Chondrocyte (in vitro differentiated cells): ENCODE measurements at regions not wholly inside any gene's neighbourhood (a gene's known extent, or its start where the extent isn't known, plus 50 kb on each side); places are given as distances from the start of the nearest gene placed in this dataset.

ENCODE experiments used
- DNase-seq: peaks from one replicate; pipeline ENCODE4 v3.0.0; 2021; ENCODE audit warnings: mixed read lengths, low spot score
- H3K27ac Mint-ChIP-seq: one replicate; pipeline ENCODE4 v1.8.0; 2021; ENCODE audit warnings: mild to moderate bottlenecking, moderate library complexity, mixed read lengths; ENCODE audit not compliant: unreplicated experiment
- H3K27me3 Mint-ChIP-seq: 2 replicates; pipeline ENCODE4 v1.8.0; 2021; ENCODE audit warnings: low read depth, mixed read lengths
- H3K36me3 Mint-ChIP-seq: 2 replicates; pipeline ENCODE4 v1.8.0; 2021; ENCODE audit warnings: low read depth, mixed read lengths
- H3K4me1 Mint-ChIP-seq: 2 replicates; pipeline ENCODE4 v1.8.0; 2021; ENCODE audit warnings: low read depth, mild to moderate bottlenecking, mixed read lengths
- H3K4me3 Mint-ChIP-seq: one replicate; pipeline ENCODE4 v1.8.0; 2021; ENCODE audit warnings: mild to moderate bottlenecking, moderate library complexity, mixed read lengths; ENCODE audit not compliant: unreplicated experiment
- H3K9me3 Mint-ChIP-seq: 2 replicates; pipeline ENCODE4 v1.8.0; 2021; ENCODE audit warnings: low read depth, mixed read lengths
- TF ChIP-seq, protein P1 (sequence below): fragments of 200-600 bp; sonication (generic); IDR thresholded peaks from 2 replicates; pipeline ENCODE4 v1.5.0; 2021; ENCODE audit warnings: antibody characterized with exemption, mild to moderate bottlenecking, moderate library complexity

GRCh38 chr1:25111706-25112105 lies 120.6 kb downstream of the SYF2 start:
- TF ChIP-seq, protein P1, sequence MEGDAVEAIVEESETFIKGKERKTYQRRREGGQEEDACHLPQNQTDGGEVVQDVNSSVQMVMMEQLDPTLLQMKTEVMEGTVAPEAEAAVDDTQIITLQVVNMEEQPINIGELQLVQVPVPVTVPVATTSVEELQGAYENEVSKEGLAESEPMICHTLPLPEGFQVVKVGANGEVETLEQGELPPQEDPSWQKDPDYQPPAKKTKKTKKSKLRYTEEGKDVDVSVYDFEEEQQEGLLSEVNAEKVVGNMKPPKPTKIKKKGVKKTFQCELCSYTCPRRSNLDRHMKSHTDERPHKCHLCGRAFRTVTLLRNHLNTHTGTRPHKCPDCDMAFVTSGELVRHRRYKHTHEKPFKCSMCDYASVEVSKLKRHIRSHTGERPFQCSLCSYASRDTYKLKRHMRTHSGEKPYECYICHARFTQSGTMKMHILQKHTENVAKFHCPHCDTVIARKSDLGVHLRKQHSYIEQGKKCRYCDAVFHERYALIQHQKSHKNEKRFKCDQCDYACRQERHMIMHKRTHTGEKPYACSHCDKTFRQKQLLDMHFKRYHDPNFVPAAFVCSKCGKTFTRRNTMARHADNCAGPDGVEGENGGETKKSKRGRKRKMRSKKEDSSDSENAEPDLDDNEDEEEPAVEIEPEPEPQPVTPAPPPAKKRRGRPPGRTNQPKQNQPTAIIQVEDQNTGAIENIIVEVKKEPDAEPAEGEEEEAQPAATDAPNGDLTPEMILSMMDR: no peak
- Mint-ChIP-seq H3K27ac (no peak overlapping the region), H3K4me1 (peaks cover 4% of the 10 kb centered on the region), H3K9me3 (peaks cover 8% of the 10 kb centered on the region), H3K4me3 (no peak overlapping the region), H3K27me3 (peaks cover 26% of the 10 kb centered on the region), H3K36me3 (peaks cover 3% of the 10 kb centered on the region)
- DNase-seq: no peak

DNA sequence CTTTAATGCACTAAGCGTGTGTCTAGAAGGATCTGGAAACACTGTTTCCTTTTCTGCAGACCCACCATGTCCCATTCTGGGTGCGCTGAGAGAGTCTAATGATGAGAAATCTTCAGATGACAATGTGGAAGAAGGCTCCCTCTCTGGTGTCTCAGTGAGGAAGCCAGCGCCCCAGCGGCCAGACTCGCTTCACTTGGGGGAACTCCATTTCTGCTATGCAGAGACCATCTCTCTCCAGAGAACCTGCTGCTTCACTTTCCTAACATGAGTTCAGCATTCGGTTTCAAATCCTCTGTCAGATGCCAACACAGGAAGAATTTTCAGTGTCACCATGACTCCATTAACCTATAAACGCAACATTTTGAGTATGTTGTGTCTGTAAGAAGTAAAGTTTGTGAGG lies 121.8 kb downstream of the SYF2 start:
- peaks cover 8% of the 10 kb centered on the region for H3K9me3 Mint-ChIP-seq
- TF ChIP-seq, protein P1: no peak
- H3K27me3 Mint-ChIP-seq: peaks cover 29% of the 10 kb centered on the region
- peaks cover 3% of the 10 kb centered on the region for H3K36me3 Mint-ChIP-seq
- no peak overlapping the region for H3K4me3 Mint-ChIP-seq
- DNase-seq: no peak
- H3K27ac Mint-ChIP-seq: no peak overlapping the region
- peaks cover 1% of the 10 kb centered on the region for H3K4me1 Mint-ChIP-seq

DNA sequence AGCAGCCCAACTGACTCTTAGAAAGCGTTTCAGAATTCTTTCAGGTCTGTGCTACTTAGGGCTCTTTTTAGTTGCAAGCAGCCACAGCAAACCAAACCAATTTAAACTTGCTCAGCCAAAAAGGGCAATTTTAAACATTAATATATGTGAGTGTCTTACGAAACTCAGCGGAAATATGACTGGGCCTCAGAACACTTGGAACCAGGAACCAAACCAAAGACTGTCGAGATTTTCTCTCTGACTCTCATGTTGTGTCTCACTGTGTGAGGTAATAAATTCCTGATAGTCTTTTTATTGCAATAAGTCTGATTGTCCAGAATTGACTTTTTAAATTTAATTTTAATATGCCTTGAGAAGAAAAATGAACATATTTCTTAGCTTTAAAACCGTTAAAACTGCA lies 122.3 kb downstream of the SYF2 start:
- no peaks in the 10 kb centered on the region for H3K4me1 Mint-ChIP-seq
- peaks cover 3% of the 10 kb centered on the region for H3K36me3 Mint-ChIP-seq
- H3K4me3 Mint-ChIP-seq: no peak overlapping the region
- no peak overlapping the region for H3K27ac Mint-ChIP-seq
- TF ChIP-seq, protein P1: no peak
- H3K9me3 Mint-ChIP-seq: peaks cover 8% of the 10 kb centered on the region
- no peak for DNase-seq
- H3K27me3 Mint-ChIP-seq: peaks cover 27% of the 10 kb centered on the region

DNA sequence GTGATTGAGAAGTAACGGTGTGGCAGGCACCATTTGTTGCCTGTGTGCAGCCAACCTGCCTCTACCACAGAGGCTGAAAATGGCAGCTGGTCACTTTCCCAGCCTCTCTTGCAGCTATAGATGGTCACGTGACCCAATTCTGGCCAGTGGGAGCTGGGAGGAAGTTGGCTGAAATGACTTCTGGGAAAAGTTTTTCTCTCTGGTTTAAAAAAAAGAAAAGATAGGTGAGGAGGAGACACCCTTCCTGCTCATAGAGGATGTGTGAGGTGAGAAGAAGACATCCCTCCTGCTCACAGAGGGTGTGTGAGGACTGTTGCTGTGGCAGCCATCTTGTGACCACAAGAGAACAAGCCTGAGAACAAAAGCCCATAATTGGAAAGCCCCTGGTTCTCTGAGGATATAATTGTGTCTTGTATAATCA lies 122.8 kb downstream of the SYF2 start:
- Mint-ChIP-seq H3K4me1 (no peaks in the 10 kb centered on the region), H3K27me3 (peaks cover 26% of the 10 kb centered on the region), H3K9me3 (peaks cover 8% of the 10 kb centered on the region), H3K36me3 (peaks cover 3% of the 10 kb centered on the region), H3K4me3 (no peak overlapping the region), H3K27ac (no peak overlapping the region)
- TF ChIP-seq, protein P1: no peak
- DNase-seq: no peak

DNA sequence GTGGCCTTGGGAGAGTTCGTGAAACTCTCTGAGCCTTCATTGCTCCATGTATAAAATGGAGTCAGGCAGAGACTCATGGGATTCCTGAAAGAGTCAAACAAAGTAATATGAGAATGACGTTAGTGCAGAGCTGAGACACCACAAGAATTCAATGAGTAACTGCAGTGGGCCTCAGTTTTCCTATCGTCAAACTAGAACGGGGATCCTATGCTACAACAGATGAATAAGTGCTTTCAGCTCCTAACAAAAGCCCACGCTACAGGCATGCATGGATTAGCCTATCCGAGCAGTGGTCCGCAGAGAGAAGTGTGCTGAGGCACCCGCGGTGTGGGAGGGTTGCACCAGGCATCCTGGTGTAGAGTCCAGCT lies 124.7 kb downstream of the SYF2 start:
- no peak for DNase-seq
- no peak overlapping the region for H3K27ac Mint-ChIP-seq
- H3K4me3 Mint-ChIP-seq: no peak overlapping the region
- TF ChIP-seq, protein P1: no peak
- H3K4me1 Mint-ChIP-seq: no peaks in the 10 kb centered on the region
- H3K9me3 Mint-ChIP-seq: peaks cover 8% of the 10 kb centered on the region
- H3K36me3 Mint-ChIP-seq: peaks cover 3% of the 10 kb centered on the region
- H3K27me3 Mint-ChIP-seq: peaks cover 25% of the 10 kb centered on the region
